K562 (cell line): ENCODE measurements at regions not wholly inside any gene's neighbourhood (a gene's known extent, or its start where the extent isn't known, plus 50 kb on each side); places are given as distances from the start of the nearest gene placed in this dataset.

Experiments
- EGR1 ChIP-seq: fragments of 450-650 bp; conservative IDR thresholded peaks from 2 replicates; pipeline ENCODE4 v1.6.1; 2017; ENCODE audit warnings: mild to moderate bottlenecking
- NCOA6 ChIP-seq: fragments of 450-650 bp; IDR thresholded peaks from 2 replicates; pipeline ENCODE4 v1.6.1; 2017; ENCODE audit warnings: mild to moderate bottlenecking
- ZFX ChIP-seq: sonication (generic); formaldehyde crosslinking; IDR thresholded peaks from 2 replicates; pipeline ENCODE4 v1.8.0; 2022; ENCODE audit warnings: mild to moderate bottlenecking, missing genetic modification reagents, moderate library complexity
- TF ChIP-seq, protein P1 (sequence below): fragments of 250-450 bp; sonication (Bioruptor Pico); IDR thresholded peaks from 2 replicates; pipeline ENCODE4 v1.5.0; 2020; ENCODE audit warnings: mild to moderate bottlenecking, borderline replicate concordance

DNA sequence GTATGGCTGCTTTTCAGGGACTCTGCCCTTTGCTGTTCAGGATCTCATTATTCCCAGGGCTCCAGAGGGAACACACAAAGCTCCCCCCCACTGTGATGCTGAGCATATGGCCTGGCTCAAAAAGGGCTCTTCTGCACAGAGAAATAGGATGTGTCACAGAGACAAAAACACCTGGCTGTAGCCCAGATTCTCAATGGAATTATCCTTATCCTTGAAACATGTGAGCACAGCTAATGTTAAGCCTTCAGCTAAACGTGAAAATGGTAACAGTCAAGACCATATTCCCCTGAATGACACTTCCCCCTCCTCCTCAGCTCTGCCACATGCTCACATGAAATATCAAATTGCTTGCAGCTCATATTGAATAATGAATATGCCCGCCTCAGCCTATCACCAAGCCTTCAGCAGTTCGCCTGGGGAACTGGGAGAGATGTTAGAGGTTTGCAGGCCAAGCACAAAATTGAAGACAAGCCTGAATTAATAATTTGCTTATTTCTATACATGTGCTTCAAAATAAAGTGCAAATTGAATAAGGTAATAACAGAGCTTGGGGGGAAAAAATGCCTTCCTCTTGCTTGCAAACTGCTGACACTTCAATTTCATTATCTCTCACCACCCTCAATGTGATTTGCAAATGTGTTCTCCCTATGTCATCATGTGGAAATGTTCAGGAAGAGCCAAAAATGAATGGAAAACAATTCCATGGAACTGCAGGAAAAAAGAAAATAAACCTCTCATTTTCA, 181.0 kb upstream of the HNRNPA3 start:
- TF ChIP-seq NCOA6 (no peak), EGR1 (no peak), ZFX (CRISPR knock-in tag) (no peak)
- TF ChIP-seq, protein P1, sequence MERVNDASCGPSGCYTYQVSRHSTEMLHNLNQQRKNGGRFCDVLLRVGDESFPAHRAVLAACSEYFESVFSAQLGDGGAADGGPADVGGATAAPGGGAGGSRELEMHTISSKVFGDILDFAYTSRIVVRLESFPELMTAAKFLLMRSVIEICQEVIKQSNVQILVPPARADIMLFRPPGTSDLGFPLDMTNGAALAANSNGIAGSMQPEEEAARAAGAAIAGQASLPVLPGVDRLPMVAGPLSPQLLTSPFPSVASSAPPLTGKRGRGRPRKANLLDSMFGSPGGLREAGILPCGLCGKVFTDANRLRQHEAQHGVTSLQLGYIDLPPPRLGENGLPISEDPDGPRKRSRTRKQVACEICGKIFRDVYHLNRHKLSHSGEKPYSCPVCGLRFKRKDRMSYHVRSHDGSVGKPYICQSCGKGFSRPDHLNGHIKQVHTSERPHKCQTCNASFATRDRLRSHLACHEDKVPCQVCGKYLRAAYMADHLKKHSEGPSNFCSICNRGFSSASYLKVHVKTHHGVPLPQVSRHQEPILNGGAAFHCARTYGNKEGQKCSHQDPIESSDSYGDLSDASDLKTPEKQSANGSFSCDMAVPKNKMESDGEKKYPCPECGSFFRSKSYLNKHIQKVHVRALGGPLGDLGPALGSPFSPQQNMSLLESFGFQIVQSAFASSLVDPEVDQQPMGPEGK (CRISPR knock-in tag): no peak
